Lower leg skin (tissue), 4 donors: ENCODE measurements at regions not wholly inside any gene's neighbourhood (a gene's known extent, or its start where the extent isn't known, plus 50 kb on each side); places are given as distances from the start of the nearest gene placed in this dataset.

Experiments
- DNase-seq, 2 donors: peaks; one replicate each; pipeline ENCODE4 v3.0.0-alpha.2; 2019; ENCODE audit warnings: low spot score in 2 of 2
- H3K4me3 ChIP-seq: fragments of 200-600 bp; sonication (generic); 2 replicates; pipeline ENCODE4 v1.5.1; 2017; ENCODE audit warnings: mild to moderate bottlenecking, low read depth; ENCODE audit not compliant: poor library complexity, severe bottlenecking
- POLR2A ChIP-seq, 2 donors: fragments of 450-650 bp; IDR thresholded peaks; one replicate each; pipeline ENCODE4 v1.6.1; 2016 to 2017; ENCODE audit warnings: antibody characterized with exemption in 2 of 2, mild to moderate bottlenecking in 1 of 2, moderate library complexity in 1 of 2
- WGBS, 2 donors: methylation state at CpG; one replicate each; pipeline ENCODE4 v1.1.5; 2018; 5-methylcytosine and 5-hydroxymethylcytosine counted together
- intact Hi-C: fragments of 100-400 bp; cut with DNase I; formaldehyde crosslinking; loops from one replicate; pipeline ENCODE4 v1.15.0; 2023; ENCODE audit warnings: low total_unique reads
- TF ChIP-seq, protein P1 (sequence below), 3 donors: fragments of 450-650 bp; IDR thresholded peaks; one replicate each; pipeline ENCODE4 v1.5.1; 2016; ENCODE audit warnings: antibody characterized with exemption in 3 of 3, mild to moderate bottlenecking in 3 of 3, moderate library complexity in 2 of 3

GRCh38 chr5:165631235-165631634 is 2125.8 kb downstream of the MAT2B start:
- H3K4me3 ChIP-seq, result no peak overlapping the region
- intact Hi-C loops, result no loop called here
- TF ChIP-seq POLR2A (IDR thresholded peaks at IDR 0.05), result no peak
- TF ChIP-seq, protein P1, sequence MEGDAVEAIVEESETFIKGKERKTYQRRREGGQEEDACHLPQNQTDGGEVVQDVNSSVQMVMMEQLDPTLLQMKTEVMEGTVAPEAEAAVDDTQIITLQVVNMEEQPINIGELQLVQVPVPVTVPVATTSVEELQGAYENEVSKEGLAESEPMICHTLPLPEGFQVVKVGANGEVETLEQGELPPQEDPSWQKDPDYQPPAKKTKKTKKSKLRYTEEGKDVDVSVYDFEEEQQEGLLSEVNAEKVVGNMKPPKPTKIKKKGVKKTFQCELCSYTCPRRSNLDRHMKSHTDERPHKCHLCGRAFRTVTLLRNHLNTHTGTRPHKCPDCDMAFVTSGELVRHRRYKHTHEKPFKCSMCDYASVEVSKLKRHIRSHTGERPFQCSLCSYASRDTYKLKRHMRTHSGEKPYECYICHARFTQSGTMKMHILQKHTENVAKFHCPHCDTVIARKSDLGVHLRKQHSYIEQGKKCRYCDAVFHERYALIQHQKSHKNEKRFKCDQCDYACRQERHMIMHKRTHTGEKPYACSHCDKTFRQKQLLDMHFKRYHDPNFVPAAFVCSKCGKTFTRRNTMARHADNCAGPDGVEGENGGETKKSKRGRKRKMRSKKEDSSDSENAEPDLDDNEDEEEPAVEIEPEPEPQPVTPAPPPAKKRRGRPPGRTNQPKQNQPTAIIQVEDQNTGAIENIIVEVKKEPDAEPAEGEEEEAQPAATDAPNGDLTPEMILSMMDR (IDR thresholded peaks at IDR 0.05), result no peak
- 40 to 52% methylated on average over 1 of the region's 1 CpG for whole genome bisulfite sequencing, 2 donors
- DNase-seq, result no peak

DNA sequence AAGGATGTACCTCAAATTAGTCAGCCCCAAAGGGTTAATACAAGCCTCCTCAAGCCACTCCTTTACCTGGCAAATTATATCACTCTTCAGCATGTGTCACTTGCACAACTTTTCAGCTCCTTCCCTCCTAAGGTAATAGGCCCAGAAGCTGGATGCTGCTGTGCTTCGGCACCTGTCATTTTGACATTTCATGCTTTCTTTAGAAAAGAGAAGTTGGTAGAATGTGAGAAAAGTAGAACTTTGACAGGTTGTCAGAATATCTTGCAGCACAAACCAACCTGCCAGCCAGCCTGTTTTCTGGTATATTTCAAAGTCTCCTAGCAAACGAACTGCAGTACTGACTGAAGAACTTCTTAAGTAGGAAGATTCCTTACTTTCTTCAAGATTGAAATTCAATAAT is 2136.9 kb downstream of the MAT2B start:
- no peak overlapping the region for H3K4me3 ChIP-seq
- intact Hi-C loops, result no loop called here
- TF ChIP-seq, protein P1 (IDR thresholded peaks at IDR 0.05), result no peak
- no peak for TF ChIP-seq POLR2A (IDR thresholded peaks at IDR 0.05)
- 57 to 69% methylated on average over 2 of the region's 2 CpGs for WGBS, 2 donors
- no peak for DNase-seq

- DNase-seq, result no peak
- 91% methylated on average over 3 of the region's 3 CpGs for WGBS, 2 donors
- intact Hi-C loops, result no loop called here
- H3K4me3 ChIP-seq, result no peak overlapping the region
- no peak for TF ChIP-seq POLR2A (IDR thresholded peaks at IDR 0.05)
- TF ChIP-seq, protein P1 (IDR thresholded peaks at IDR 0.05), result no peak
These were observed 2160.4 kb downstream of the MAT2B start for GRCh38 chr5:165665735-165666400.

- no peak for DNase-seq
- intact Hi-C loops, result no loop called here
- TF ChIP-seq, protein P1 (IDR thresholded peaks at IDR 0.05), result no peak
- TF ChIP-seq POLR2A (IDR thresholded peaks at IDR 0.05), result no peak
- no peak overlapping the region for H3K4me3 ChIP-seq
These were observed 2168.1 kb downstream of the MAT2B start for GRCh38 chr5:165673499-165673898.

DNA sequence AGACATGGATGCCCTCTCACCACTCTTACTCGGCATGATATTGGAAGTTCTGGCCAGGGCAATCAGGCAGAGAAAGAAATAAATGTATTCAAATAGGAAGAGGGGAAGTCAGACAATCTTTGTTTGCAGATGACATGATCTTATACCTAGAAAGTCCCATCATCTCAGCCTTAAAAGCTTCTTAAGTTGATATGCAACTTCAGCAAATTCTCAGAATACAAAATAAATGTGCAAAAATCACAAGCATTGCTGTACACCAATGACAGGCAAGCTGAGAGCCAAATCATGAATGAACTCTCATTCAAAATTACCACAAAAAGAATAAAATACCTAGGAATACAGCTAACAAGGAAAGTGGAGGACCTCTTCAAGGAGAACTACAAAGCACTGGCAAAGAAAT is 2190.4 kb downstream of the MAT2B start:
- DNase-seq, result no peak
- 90 to 93% methylated on average over 1 of the region's 1 CpG for WGBS, 2 donors
- intact Hi-C loops, result no loop called here
- H3K4me3 ChIP-seq, result no peak overlapping the region
- TF ChIP-seq POLR2A (IDR thresholded peaks at IDR 0.05), result no peak
- TF ChIP-seq, protein P1 (IDR thresholded peaks at IDR 0.05), result no peak

DNA sequence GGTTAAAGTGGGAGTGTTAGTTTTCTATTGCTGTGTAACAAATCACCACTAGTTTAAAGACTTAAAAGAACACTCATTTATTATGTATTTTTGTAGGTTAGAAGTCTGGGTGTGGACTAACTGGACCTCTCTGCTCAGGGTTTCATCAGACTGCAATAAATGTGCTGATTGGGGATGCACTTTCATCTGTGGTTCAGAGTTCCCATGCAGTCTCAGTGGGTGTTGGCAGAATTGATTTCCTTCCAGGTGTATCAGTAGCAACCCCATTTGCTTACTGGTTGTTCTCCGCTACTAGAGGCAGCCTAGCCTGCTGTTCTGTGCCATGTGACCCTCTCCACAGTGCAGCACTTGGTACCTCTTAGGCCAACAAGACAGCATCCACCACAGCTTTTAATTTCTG is 2200.5 kb downstream of the MAT2B start:
- TF ChIP-seq, protein P1 (IDR thresholded peaks at IDR 0.05), result no peak
- no peak for TF ChIP-seq POLR2A (IDR thresholded peaks at IDR 0.05)
- intact Hi-C loops, result no loop called here

More for the DNA sequence above, 2200.5 kb downstream of the MAT2B start:
- DNase-seq, result no peak
- no peak overlapping the region for H3K4me3 ChIP-seq
- WGBS, 2 donors, result 89 to 100% methylated on average over 1 of the region's 1 CpG
